WI38 (cell line): ENCODE measurements at regions not wholly inside any gene's neighbourhood (a gene's known extent, or its start where the extent isn't known, plus 50 kb on each side); places are given as distances from the start of the nearest gene placed in this dataset.
"Not testable (repeated sequence)": the region's sequence is repeated elsewhere in the genome, so short reads cannot be mapped to it uniquely, and the experiment has no call there.

Source experiments
- H3K4me3 ChIP-seq: 2 replicates; pipeline ENCODE4 v1.5.1; 2011; ENCODE audit warnings: low read depth, mild to moderate bottlenecking, control low read depth, low read length
- CTCF ChIP-seq: IDR thresholded peaks from 2 replicates; pipeline ENCODE4 v1.5.1; 2012; ENCODE audit warnings: low read depth, mild to moderate bottlenecking, control low read depth, low read length

GRCh38 chr9:71608021-71608420, 160.3 kb downstream of the CEMIP2 start:
- no peak overlapping the region for H3K4me3 ChIP-seq
- TF ChIP-seq CTCF, result no peak

GRCh38 chr9:71607461-71607881, 160.8 kb downstream of the CEMIP2 start:
- no peak overlapping the region for H3K4me3 ChIP-seq
- TF ChIP-seq CTCF, result no peak

GRCh38 chr9:71604197-71605063, 163.9 kb downstream of the CEMIP2 start:
- peak; percentile 72 for TF ChIP-seq CTCF

GRCh38 chr9:71602652-71603051, 165.7 kb downstream of the CEMIP2 start:
- no peak for TF ChIP-seq CTCF
- no peak overlapping the region for H3K4me3 ChIP-seq

More at GRCh38 chr9:71604197-71605063, 163.9 kb downstream of the CEMIP2 start:
- no peak overlapping the region for H3K4me3 ChIP-seq

GRCh38 chr9:71595762-71596161, 172.6 kb downstream of the CEMIP2 start:
- H3K4me3 ChIP-seq, result not testable (repeated sequence)

GRCh38 chr9:71594541-71594940, 173.8 kb downstream of the CEMIP2 start:
- H3K4me3 ChIP-seq, result no peak overlapping the region
- TF ChIP-seq CTCF, result no peak

- TF ChIP-seq CTCF, result no peak
- no peak overlapping the region for H3K4me3 ChIP-seq
These were observed 175.9 kb downstream of the CEMIP2 start for GRCh38 chr9:71592400-71592799.

- no peak overlapping the region for H3K4me3 ChIP-seq
- TF ChIP-seq CTCF, result no peak
These were observed 178.0 kb downstream of the CEMIP2 start for GRCh38 chr9:71590362-71590761.
